ENCODE measurements at regions not wholly inside any gene's neighbourhood (a gene's known extent, or its start where the extent isn't known, plus 50 kb on each side); places are given as distances from the start of the nearest gene placed in this dataset.

DNA sequence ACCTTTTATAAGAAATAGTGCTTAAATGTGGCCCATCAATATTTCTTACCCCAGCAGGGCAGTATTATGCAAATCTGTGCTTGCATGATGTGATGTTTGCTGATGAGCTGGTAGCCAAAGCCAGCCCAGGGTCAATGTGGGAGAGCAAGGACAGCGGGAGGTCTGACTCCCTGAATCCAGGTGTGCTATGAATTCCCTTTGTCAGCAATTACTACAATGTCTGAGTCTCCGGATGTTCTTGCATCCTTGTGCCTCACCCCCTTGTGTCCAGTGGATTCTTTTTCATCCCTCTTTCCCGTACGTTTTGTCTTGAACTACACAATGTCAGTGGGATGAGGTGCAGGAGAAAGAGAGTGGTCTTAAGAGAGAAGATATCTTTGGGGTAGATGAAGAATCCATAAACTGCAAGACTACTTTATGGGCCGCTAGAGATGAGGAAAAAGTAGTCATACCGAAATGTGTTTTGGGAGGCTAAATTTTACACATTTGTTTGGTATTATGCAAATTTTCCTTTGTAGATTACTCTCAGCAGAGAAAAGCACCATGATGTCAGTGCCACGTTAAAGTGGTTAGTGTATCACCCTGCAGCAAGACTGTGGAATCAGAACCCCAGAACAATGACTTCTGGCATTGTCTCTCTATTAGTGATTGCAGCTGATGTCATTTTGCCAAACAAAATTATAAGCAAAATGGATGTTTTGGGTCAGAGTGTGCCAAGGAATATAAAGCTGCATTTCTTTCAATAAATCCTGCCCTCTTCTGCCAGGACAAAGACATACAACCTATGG lies 53.5 kb upstream of the TSHZ3 start:
- no peak for DNase-seq

DNA sequence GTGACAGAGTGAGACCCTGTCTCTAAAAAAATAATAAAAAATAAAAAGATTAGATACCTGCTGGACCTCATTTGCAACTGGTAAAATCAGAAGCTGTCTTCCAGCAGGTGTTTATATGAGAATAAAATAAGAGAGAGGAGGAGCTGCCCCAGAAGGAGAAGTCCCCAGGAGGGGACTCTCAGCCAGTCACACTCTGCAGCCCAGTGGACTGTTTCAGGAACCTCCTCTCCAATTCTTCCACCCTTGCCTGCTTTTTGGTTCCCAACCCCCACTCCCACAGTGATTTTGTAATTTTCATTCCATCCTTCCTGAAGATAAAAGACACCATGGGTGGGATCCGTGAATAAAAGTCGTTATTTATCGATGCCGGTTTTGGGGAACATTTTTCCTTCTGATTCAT lies 56.9 kb upstream of the TSHZ3 start:
- DNase-seq: no peak

- DNase-seq: peak; percentile 91
Observed at GRCh38 chr19:31408460-31409124, 59.4 kb upstream of the TSHZ3 start.

GRCh38 chr19:31413353-31413752 lies 64.1 kb upstream of the TSHZ3 start:
- no peak for DNase-seq

DNA sequence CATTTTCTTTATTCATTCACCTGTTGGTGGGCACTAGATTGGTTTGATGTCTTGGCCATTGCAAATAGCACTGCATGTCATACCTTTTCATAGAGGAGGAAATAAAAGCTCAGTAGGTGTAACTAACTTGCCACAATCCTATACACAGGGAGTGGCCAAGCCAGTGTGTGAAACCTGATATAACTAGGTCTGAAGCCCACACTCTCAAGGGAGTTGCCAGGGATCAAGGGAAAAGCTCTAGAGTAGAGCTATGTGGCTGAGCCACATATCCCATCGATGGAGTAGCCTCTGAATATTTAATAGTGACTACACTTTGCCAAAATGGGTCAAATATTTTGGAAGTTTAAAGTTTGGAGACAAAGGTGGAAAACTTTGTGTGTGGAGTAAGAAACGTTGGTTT lies 66.1 kb upstream of the TSHZ3 start:
- DNase-seq: no peak

DNA sequence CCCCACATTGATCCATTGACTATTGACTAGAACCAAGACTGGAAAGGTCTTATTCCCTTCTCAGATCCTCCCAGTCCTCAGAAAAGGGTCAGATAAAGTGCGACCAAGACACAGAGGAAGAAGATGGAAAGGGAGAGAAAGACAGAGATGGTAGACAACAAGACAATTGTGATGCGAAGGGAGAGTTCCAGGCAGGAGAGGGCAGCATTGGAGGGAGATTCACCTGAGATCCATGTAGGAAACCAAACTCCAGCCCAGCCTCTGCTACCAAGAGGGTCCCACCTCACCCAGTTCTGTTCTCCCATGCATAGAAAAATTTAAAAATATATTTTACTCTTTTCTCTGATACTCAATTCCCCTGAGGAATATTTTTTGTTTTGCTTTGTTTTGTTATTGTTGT lies 67.3 kb upstream of the TSHZ3 start:
- no peak for DNase-seq

DNA sequence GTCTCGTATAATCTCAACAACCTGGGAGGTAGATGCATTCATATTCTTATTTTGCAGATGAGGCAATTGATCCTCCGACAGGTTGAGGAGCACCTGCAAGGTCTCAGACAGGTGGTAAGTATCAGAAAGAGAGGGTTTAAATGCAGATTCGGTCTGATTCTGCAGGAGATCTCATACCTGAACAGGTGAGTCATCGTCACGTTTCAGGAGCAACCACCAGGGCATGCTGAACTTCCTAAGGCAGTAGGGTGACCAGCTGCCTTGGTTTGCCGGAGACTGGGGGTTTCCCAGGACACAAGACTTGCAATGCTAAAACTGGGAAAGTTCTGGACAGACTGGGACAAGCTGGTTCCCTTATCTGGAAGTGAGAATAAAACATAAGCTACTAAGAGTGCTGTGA lies 68.8 kb upstream of the TSHZ3 start:
- DNase-seq: no peak

GRCh38 chr19:31418692-31419430 lies 69.6 kb upstream of the TSHZ3 start:
- no peak for DNase-seq

- no peak for DNase-seq
Observed at GRCh38 chr19:31419871-31420445, 70.7 kb upstream of the TSHZ3 start.

DNA sequence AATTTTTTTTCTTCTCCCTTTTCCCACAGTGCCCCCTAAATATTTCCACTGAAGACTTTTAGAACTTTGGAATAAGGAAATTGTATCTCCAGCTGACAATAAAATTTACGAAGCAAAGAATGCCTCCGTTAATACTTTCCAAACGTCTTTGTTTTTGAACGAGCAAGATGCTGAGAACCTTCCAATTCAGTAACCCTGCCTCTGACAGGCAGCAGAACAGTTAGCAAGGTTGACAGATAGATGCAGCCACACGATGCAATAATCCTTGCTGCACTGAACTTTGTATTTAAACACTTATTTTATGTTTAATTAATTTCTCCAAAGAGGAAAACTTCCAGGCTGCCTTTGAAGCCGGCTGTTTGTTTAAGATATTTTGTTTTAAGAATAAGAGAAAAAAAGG lies 71.8 kb upstream of the TSHZ3 start:
- DNase-seq: no peak

GRCh38 chr19:31421856-31422255 lies 72.6 kb upstream of the TSHZ3 start:
- no peak for DNase-seq

DNA sequence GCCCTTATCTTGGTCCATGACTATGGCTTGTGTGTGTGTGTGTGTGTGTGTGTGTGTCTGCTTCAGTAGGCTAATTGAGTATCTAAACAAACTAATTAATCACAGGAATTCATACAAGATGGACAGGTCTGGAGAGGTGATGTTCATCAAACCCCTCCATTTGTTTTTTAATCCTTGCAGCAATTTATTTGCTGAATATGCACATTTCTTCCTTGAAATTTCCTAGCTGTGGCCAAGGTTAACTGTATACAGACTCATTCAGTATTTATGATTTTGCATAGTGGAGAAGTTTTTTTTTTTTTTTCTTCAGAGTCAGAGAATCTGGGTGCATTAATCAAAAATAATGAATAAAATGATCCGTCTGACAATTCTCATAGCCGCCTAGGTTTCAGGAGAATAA lies 74.7 kb upstream of the TSHZ3 start:
- no peak for DNase-seq

DNA sequence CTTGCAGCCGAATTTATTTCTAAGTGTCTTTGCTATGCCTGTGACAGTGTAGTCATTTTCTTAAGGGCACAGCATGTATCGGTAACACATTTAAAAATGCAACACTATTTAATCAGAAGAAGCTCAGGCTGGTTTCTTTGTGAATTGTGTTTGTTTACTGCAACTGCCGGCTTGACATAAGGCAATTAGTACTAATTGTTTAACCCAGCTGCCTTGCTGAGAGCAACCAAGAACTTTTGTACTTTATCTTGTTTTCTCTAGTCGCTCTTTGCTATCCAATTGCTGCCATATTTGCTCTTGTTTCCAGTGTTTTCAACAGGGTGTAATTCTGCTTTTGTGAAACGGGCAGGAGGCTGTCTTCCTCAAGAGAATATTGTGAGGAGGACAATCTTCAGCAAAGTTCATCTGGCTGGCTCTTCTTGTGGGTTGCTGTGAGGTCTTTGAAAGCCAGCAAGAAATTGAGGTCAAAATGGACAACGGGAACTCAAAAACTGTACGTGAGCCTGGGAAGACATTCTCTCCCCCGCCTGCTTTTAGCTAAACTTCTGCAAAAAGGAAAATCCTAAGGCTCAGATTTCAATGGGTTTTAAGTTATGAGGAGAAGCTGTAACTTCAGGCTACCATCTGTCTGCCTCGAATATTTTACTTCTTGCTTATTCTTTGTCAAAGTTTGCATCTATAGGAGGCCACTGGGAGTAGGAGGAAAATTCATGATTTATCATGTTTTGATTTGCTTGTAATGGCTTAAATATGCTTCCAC lies 75.8 kb upstream of the TSHZ3 start:
- peak; percentile 49 for DNase-seq

DNA sequence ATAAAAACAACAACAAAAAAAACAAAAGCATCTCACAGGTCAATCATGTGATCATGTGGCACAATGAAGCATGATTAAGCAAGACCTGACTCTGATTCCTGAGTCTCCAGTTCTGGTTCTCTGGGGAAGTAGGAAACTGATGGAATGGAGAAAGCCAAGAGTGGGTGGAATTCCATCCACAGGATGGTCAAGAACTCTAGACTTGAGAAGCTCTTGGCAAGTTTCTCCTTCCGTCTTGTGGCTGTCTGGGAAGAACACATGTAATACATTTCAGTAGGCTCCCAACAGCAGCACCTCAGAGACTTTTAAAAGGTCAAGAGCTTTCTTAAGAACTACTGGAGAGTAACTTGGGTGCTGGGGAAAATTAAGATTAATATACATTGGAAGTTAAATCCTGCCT lies 78.6 kb upstream of the TSHZ3 start:
- DNase-seq: no peak

- no peak for DNase-seq
Observed at GRCh38 chr19:31430381-31430780, 81.1 kb upstream of the TSHZ3 start.

- no peak for DNase-seq
Observed at GRCh38 chr19:31432201-31432810, 83.1 kb upstream of the TSHZ3 start.

GRCh38 chr19:31436121-31436776 lies 87.0 kb upstream of the TSHZ3 start:
- peak; percentile 72 for DNase-seq

DNA sequence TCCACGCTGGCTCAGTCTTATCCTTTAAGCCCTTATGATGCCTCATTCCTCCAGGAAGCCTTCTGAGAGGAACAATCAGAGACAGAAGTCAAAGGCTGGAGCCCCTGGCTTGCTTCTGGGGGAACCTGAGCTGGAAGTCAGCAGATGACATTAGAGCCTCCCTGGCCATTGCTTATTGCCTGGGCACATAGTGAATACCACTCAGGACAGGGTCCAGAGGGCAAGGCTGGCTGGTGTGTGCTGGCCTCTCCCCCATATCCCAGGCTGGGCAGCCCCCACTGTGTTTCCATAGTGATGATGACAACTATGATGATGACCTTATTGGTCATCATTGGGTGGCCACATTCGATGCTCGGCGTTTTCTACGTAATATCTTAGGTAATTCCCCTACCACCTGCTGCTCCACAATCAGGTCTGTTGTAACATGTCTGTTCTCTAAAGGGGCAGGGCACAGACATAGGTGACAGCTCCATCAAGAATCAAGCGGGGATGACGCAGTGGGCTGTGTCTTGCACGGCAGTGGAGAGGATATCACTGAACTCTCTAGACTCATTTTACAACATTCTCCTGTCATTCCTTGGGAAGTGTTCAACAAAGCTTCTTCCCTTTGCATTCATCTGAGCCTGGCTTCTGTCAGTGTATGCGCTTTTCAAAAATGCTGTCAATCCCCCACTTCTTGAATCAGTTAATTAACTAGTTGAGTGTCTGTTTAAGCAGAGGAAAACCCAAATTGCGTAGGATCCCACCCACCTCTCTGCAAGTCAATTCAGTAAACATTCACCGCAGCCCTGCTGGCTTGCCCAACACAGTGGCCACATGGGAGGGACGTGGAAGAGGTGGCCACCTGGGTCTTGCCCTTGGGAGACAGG lies 89.4 kb upstream of the TSHZ3 start:
- DNase-seq: no peak

GRCh38 chr19:31439270-31439573 lies 90.0 kb upstream of the TSHZ3 start:
- no peak for DNase-seq

DNA sequence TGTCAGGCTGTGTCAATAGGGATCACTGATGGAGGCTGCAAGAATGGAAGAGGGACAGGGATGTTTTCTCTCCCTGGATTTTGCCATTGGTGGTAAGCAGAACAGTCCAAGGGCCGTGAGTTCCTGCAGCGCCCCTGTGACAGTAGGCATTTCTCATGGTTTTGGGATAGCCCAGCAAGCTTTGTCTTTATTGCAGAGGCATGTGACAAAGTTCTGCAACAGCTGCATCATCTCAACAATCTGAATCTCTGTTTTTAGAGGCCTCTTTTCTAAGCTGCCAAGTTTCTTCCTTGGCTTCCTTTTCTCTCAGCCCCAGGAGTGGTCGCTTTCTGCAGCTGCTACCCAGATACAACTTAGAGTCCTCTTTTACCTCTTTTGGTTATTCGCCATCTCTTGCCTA lies 95.7 kb upstream of the TSHZ3 start:
- no peak for DNase-seq

DNA sequence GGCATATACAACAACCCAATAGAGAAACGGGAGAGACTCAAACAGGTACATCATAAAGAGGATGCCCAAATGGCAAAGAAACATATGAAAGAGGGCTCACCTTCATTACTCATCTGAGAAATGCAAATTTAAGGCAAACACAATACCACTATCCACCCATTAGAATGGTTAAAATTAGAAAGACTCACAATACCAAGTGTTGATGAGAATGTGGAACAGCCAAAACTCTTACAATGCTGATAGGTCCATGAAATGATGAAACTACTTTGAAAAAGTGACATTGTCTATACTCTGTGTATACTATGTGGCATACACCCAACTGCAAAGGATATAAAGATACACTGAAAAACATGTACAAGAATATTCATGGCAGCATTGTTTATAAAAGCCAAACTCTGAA lies 96.2 kb upstream of the TSHZ3 start:
- no peak for DNase-seq
